Occipital lobe (tissue), 1 donor: ENCODE measurements at regions not wholly inside any gene's neighbourhood (a gene's known extent, or its start where the extent isn't known, plus 50 kb on each side); places are given as distances from the start of the nearest gene placed in this dataset.

Source experiments
- DNase-seq: peaks from one replicate; lab custom pipeline; 2025; lab: John Stamatoyannopoulos, UW

DNA sequence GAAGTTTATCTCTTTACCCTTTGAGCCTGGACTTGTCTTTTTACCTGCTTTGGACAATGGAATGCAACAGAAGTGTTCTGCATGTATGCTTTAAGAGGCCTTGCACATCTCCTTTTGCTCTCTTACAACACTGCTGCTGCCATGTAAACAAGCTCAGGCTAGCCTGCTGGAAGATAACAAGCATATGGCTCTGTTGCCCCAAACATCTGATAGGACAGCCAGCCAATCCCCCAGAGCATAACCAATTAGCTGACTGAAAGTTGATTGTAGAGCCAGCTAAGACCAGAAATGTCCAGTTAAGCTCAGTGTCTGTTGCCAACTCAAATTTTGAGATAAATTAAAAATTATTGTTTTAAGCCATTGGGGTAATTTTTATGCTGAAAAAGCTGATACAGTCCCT is 510.6 kb upstream of the CNKSR2 start:
- no peak for DNase-seq

DNA sequence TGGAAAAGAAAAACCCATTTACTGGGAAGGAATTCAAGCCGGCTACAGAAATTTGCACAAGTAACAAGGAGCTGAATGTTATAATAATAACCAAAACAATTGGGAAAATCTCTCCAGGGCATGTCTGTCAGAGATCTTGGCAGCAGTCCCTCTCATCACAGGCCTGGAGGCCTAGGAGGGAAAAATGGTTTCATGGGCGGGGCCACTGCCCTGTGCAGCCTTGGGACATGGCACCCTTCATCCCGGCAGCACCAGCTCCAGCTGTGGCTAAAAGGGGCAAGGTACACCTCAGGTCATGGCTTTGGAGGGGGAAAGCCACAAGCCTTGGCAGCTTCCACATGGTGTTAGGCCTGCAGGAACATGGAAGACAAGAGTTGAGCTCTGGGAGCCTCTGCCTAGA is 513.1 kb upstream of the CNKSR2 start:
- DNase-seq = no peak

DNA sequence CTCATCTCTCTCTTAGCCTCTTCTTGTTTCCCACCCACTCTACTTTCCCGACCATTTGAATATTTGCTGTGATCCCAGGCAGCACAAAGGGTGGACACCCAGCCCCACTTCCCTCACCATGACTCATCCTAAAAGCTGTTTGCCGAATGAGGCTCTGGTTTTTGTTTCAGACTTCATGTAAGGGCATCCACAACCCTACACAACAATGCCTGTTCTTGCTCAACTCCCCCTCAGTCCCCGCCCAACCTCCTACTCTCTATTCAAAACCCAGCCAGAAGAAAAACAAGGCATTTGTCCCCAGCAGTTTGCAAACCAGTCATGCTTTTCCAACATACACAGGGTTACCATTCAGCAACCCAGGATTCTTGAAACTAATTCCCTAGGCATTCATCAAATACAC is 516.5 kb upstream of the CNKSR2 start:
- peak; percentile 18 for DNase-seq

DNA sequence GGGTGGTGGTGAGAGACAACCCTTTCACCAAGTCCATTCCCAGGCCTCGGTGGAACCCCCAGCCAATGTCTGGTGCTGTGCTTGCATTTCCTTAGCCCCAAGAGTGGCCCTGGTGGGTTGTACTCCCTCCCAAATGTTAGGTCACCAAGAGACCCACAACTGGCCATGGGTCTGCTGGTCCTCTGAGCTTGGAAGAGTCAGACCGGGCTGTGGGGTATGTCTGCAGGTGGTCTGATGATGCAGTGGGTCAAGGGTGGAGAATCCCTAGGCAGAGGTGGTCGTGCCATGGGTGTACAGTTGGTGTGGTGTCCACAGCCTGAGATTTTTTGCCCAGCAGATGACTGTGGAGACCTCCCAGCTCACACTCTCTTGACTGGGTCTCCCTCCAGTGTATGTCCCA is 535.7 kb upstream of the CNKSR2 start:
- no peak for DNase-seq

DNA sequence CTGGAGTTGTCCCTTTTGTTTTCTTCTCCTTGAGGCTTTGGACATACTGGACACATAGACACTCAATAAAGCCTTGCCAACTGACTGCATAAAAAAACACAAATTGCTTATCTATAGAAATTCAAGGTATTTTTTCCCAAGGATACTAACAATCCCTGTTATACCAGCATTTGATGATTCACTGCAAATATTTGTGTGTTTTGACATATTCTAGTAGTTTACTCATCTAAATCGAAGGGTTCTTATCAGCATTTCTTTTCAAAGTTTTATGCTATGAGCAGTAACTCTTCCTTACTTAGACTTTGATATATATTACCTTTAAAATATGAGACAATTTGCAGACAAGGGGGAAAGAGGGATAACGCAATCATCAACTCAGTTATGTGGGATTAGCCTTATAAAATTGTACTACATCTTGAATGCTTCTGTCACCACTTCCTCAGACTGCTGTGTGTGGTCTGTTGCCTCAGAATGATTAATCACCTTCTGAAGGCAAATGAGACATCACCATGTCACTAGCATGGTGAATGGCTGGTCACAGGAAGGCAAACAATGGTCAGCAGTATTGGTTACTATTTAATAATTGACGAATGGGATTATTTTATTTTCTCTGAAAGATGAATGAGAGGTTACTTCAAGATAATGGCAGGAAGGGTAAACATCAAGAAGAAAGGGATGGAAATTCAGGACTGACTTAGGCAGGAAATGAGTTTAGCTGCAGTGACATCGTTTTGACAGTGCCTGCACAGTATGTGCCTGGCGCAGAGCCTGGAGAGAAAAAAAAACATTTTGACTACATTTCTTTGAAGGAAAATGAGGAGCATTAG is 544.3 kb upstream of the CNKSR2 start:
- no peak for DNase-seq

DNA sequence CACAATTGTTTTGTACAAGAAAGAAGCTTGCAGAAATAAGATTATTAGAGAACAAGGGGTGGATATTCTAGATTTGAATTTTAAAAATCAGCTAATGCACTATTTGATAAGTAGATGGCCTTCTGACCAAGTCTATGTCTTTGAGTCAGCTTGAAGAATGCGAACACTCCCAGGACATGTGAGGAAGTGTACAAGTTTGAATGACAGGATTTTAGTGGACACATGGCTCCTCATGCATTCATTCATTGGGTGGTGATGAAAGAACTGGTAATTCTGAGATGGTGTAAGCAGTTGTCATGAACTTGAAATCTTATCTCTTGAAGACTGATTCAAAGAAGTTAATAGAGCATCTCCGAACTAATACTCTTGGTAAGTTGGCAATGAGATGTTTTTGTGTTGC is 548.2 kb upstream of the CNKSR2 start:
- DNase-seq = no peak

DNA sequence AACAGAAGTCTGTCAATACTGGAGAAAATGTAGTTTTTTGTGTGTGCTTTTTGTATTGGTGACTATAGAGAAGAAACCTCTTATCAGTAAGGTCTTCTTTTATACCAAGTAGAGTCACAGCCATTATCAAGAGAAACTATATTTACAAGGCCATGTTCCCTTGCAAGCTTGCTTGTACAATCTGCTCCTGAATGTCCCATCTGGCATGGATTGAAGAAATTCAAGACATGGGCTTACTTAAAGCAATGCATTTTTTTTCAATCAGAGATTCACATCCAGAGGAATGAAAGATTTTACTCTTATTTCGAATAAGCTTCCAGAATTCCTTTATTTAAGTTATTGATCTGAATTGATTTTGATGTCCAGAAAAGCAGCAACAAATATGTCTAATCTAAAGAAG is 537.3 kb upstream of the RPS6KA3 start:
- DNase-seq = no peak

DNA sequence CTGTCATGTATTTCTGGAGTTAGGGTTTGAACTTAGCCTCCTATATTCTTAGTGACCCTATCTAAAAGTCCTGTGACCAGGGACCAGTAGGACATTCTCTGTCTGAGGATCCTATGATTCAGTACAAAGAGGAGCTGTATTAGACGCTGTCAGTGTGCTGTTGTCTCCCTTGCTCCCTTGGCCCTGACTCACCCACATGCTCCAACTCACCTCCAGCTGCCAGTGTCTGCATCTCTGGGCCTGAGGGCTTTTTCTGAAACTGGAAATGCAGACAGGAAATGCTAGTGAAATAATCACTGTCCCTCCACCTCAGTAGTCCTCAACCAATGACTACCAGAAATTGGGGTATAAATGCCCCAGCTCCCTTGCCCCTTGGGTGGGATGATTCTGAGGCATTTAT is 535.3 kb upstream of the RPS6KA3 start:
- DNase-seq = no peak

DNA sequence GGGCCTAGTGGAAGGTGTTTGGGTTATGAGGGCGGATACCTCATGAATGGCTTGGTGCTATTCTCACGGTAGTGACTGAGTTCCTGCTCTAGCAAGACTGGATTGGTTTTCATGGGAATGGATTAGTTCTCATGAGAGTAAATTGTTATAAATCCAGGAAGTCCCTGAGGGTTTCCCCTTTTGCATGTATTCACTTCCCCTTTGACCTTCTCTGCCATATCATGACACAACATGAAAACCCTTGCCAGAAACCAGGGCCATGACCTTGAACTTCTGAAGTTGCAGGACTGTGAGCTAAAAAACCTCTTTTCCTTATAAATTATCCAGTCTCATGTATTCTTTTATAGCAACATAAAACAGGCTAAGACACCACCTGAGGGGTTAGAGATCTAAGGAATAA is 529.7 kb upstream of the RPS6KA3 start:
- no peak for DNase-seq

DNA sequence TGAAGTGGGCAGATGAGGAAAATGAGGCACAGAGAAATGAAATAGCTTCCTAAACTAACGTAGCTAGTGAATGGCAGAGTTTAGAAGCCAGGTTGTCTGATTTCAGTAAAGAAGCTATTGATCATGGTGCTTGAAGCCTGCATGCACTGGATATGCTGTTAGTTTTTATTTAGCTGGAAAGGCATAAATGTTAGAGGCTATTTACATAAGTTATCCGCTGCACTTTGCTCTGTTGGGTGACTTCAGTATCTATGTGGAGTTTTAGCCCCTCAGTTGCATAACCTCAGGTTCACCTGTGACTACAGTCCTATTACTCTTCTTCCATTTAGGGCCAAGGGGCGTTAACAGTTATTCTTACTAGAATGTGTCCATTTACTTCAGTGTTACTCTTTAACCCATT is 522.4 kb upstream of the RPS6KA3 start:
- DNase-seq = no peak

DNA sequence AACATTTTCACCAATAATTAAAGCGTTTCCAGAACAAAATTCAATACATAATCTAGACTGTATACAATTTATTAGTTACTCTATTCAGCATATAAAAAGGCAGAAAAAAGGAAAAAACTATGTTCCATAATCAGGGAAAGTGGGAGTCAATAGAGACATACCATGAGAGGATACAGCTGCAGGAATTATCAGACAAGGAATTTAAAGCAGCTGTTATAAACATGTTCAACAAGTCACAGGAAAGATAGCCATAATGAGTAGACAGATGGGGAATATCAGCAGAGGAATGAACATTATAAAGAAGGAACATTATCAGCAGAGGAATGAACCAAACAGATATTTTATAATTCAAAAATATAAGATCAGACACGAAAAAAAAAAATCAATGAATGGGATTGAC is 500.6 kb upstream of the RPS6KA3 start:
- DNase-seq = no peak

DNA sequence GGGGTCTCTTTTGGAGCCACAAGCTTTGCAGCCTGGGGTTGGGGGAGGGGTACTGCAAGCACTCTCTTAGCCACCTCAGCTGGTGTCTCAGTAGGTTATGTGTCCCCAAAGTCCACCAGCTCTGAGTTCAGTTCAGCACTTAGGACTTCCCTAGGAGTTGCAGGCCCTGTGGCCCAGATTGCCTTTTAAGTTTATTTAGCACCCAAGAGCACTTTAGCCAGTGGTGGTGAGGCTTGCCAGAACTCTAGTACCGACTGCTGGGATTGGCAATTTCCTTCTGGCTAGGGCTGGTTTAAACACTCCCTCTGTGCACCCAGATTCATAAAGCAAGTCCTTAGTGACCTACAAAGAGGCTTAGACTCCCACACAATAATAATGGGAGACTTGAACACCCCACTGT is 489.9 kb upstream of the RPS6KA3 start:
- DNase-seq = no peak

DNA sequence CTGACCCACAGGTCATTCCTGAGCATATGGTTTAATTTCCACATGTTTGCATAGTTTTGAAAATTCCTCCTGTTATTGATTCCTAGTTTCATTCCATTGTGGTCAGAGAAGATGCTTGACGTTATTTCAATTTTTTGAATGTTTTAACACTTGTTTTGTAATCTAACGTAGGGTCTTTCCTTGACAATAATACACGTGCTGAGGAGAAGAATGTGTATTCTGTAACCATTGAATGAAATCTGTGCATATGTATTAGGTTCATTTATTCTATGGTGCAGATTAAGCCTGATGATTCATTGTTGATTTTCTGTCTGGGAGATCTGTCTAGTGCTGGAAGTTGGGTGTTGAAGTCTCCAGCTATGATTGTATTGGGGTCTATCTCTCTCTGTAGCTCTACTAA is 486.4 kb upstream of the RPS6KA3 start:
- DNase-seq = no peak

DNA sequence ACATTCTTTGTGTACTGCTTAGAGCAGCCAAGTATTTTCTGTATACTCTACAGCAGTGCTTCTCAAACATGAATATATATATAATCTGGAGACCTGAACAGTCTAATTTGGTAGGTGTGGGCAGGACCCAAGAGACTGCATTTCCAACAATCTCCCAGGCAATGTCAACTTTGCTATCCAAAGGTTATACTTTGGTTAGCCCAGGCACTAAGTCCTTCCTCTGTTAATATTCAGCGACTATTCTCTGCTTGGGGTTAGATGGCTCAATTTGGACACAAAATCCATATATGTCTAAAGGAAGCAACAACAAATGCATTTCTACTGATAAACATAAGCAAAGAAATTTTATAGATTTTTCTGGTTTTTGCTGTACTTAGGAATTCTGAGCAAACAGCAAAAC is 480.0 kb upstream of the RPS6KA3 start:
- no peak for DNase-seq

DNA sequence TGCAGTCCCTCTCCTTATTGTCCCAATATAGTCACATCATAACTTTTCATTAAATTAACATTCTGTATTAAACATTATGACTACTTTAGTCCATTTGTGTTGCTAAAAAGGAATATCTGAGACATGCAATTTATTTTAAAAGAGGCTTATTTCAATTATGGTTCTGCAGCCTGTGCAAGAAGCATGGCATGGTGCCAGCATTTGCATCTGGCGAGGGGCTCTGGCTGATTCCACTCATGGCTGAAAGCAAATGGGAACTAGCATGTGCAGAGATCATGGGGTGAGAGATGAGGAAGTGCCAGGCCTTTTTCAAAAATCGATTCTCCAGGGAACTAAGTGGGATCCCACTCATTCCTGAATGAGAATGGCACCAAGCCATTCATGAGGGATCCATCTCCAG is 476.3 kb upstream of the RPS6KA3 start:
- DNase-seq = no peak

DNA sequence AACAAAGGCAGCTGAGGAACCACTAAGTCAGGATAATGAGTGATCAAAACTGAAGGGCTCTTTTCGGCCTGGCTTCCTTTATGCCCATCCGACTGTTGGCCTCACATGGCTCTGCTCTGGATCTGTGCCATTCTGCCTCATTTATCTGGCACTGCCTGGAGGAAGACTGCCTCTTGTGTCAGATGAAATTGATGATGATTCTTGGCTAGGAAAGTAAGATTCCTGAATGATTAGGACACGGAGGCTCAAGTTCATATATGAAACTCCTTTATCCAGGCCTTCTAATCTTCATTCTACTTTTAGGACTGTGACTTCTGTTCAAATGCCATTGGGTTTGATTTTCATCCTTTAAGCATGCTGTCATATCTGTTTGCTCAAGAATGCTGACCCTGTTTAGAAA is 475.4 kb upstream of the RPS6KA3 start:
- DNase-seq = no peak

DNA sequence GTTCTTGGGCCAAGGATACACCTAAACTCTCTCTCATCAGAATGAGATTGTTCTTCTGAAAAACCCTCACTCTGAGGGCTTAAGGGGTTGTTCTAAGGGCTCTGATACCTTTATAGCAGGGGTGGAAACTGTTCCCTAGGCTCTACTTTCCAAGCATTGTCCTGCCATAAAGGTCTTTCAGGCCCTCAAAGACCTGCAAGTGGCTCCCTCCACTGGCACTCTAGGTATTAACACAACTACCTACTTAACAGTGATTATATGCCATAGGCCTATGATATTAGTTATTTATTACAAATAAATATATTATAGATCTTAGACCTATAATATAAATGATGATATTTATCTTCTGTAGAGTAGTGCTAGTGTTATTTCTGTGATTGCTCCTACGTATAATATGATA is 473.7 kb upstream of the RPS6KA3 start:
- DNase-seq = no peak

DNA sequence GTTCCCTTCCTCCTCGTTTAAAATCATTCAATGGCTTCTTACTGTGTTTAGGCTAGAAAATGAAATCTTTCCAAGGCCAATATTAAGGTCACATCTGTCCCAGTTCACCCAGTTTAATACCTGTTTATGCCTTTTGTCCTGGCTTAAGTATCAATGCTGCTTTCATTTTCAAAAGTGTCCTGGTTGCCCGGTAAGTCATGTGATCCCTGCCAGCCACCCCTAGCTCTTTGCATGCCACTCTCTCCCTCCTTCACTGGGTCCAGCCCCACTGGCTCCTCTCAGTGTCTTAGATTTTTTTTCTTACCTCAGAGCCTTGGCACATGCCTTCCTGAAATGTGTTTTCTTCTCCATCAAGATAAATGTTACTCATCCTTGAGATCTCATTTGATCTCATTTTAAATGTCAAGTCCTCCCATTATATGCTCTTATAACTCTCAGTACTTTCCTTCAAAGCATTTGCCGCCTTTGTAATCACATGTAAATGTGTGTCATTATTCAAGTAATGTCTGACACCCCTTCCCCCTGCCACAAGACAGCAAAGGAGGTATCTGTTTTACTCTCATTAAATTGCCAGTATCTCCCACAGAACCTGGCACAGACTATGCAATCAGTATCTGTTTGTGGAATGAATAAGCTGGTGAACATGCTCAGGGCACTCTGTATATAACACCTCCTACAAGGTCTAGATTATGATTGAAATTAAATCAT is 472.5 kb upstream of the RPS6KA3 start:
- DNase-seq = no peak

DNA sequence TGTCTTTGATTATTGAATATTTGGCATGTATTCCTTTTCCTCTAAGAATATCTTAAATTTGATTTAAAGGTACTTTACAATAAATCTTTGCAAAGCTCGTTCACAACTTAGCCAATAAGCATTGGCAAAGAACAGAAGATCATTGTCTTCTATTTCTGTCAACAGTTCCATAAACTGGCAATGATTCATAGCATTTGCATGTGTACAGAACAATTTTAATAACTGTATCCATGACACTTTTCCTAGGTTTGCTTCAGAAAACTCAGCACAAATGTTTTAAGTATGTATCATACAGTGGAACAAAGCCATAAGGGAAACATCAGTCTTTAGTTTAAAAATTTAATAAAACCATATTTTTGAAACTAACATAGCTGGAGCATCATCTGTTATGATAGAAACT is 462.7 kb upstream of the RPS6KA3 start:
- DNase-seq = no peak

DNA sequence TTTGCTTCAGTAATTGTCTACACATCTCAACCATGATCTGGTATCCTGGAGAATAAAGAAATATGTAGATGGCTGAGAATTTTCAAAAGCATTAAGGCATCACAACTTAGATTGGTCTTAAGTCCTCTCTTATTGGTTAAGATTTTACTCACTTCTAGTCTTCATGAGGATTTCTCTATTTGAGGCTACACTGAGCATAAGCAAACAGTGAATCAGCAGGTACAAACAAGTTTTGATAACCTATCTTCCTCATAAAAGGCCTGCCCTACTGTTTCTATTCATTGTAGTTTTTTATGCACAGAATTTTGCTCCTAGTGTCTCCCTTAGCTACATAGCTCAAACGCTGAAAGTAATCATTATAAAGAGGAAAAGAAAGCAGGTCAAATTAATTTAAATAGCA is 460.7 kb upstream of the RPS6KA3 start:
- DNase-seq = no peak

DNA sequence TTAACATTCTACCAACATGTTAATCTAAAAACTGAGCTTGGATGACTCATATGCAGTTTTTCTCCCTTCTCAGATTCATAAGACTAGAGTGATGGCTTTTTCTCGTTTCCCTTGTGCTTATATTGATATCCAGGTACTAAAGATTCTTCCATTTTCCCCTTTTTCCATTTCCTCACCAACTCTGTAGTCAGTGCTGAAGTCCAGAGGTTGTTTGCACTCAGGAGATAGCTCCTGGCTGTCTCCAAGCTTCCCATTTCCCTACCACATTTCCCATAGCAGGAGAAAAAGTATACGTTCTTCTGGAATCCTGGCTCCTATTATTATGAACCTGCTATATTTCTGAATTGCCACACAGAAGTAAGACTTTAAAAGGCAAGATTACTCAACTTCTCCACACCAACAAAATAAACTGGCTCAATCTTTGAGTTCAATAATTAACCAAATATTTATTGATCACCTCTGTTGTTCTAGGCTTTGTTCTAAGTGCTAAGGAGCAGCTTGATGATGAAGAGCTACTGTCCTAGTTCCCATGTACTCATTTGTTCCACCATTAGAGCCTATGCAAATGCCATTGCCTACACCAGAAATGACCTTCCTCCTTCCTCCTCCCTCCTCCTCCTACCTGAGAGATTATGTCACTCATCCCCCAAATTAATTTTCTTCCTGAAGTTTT is 454.4 kb upstream of the RPS6KA3 start:
- DNase-seq = no peak

DNA sequence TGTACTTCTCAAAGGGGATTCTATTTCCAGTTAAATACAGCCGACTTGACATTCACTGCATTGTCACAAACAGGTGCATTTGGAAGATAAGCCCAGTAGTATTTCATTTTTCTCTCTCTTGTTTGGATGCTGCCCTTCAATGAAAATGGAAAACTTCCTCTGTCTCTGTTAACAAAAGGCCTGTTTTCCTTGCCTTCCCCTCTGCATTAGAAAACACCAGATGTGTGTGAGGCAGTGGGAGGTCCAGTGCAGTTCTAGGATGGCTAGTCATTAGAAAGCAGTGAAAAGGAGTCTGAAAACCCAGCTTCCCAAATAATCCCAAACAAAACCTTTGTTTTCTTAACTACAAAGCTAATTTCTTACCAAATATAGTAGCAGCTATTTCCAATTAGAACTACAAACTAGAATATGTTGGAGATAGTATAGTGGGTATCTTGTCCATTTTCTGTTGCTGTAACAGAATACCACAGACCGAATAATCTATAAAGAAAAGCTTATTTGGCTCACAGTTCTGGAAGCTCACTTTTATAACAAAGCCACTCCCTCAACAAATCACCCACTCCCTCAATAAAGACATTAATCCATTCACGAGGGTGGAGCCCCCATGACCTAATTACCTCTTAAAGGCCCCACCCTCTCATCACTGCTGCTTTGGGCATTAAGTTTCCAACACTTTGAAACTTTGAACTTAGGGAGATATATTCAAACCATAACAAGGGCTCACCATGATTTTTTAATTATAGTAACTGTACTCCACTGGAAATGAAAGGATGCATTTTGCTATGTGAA is 452.1 kb upstream of the RPS6KA3 start:
- no peak for DNase-seq
